ENCODE measurements at regions not wholly inside any gene's neighbourhood (a gene's known extent, or its start where the extent isn't known, plus 50 kb on each side); places are given as distances from the start of the nearest gene placed in this dataset.

GRCh38 chr1:58156124-58156468 is 390.4 kb downstream of the OMA1 start:
- TF ChIP-seq, protein P1, sequence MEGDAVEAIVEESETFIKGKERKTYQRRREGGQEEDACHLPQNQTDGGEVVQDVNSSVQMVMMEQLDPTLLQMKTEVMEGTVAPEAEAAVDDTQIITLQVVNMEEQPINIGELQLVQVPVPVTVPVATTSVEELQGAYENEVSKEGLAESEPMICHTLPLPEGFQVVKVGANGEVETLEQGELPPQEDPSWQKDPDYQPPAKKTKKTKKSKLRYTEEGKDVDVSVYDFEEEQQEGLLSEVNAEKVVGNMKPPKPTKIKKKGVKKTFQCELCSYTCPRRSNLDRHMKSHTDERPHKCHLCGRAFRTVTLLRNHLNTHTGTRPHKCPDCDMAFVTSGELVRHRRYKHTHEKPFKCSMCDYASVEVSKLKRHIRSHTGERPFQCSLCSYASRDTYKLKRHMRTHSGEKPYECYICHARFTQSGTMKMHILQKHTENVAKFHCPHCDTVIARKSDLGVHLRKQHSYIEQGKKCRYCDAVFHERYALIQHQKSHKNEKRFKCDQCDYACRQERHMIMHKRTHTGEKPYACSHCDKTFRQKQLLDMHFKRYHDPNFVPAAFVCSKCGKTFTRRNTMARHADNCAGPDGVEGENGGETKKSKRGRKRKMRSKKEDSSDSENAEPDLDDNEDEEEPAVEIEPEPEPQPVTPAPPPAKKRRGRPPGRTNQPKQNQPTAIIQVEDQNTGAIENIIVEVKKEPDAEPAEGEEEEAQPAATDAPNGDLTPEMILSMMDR (IDR thresholded peaks at IDR 0.05 in 4 of 5, conservative IDR thresholded peaks at IDR 0.05 in 1 of 5) = no peak
- TF ChIP-seq POLR2A (IDR thresholded peaks at IDR 0.05) = no peak
